ENCODE measurements at regions not wholly inside any gene's neighbourhood (a gene's known extent, or its start where the extent isn't known, plus 50 kb on each side); places are given as distances from the start of the nearest gene placed in this dataset.

DNA sequence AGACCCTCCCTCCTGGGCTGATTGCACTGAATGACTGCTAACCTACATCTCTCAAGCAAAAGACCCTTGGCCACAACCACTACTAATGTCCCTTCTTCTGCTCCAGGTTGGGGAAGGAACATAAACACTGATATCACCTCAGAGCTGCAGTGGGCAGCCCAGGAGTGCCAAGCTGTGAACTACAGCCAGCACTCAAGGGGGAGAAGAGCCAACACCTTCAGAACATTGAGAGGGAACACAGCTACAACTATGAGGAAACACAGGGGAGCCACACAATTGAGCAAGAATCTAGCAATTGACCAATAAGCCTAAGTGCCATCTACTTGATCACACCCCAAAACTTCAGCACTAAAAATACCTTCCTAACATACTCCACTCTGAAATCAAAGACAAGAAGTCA is 222.8 kb downstream of the SPATA18 start:
- TF ChIP-seq POLR2A (IDR thresholded peaks at IDR 0.05; ENCODE audit: low read depth, low read length) (no peak), TAF1 (IDR thresholded peaks at IDR 0.05; ENCODE audit: borderline replicate concordance, low read depth, low read length) (no peak)
